H1 (cell line): ENCODE measurements at regions not wholly inside any gene's neighbourhood (a gene's known extent, or its start where the extent isn't known, plus 50 kb on each side); places are given as distances from the start of the nearest gene placed in this dataset.
"Not testable (repeated sequence)": the region's sequence is repeated elsewhere in the genome, so short reads cannot be mapped to it uniquely, and the experiment has no call there.

ENCODE experiments used
- CTCF ChIA-PET: fragments of 300-600 bp; sonication (Branson Sonifier 250); formaldehyde crosslinking; loops from one replicate; lab custom pipeline; 2021; ENCODE audit not compliant: partially characterized antibody; lab: Charles Lee
- POLR2A ChIA-PET: fragments of 300-600 bp; sonication (Branson Sonifier 250); formaldehyde crosslinking; loops from one replicate; lab custom pipeline; 2021; ENCODE audit warnings: inconsistent platforms; ENCODE audit not compliant: partially characterized antibody; lab: Charles Lee
- DNase-seq, 2 experiments: peaks; one replicate each; pipeline versions ENCODE4 v3.0.0 to v3.0.0-alpha.2; 2010 to 2022; ENCODE audit warnings: low spot score in 2 of 2, low read depth in 1 of 2, mixed read lengths in 1 of 2
- FAIRE-seq: peaks from 2 replicates; lab custom pipeline; 2011; peaks lifted over from hg19 to GRCh38; lab: Jason Lieb, UNC
- H2AFZ ChIP-seq: 2 replicates; pipeline ENCODE4 v1.8.1; 2012; ENCODE audit warnings: low read length, inconsistent platforms
- H2AK5ac ChIP-seq: 2 replicates; pipeline ENCODE4 v1.6.1; 2013; ENCODE audit warnings: low read depth, low read length
- H2BK120ac ChIP-seq: replicated peaks from 2 replicates; pipeline ENCODE3; 2013; ENCODE audit warnings: low read depth, low read length, inconsistent platforms
- H2BK12ac ChIP-seq: 2 replicates; pipeline ENCODE4 v1.6.1; 2013; ENCODE audit warnings: low read depth, low read length
- H2BK15ac ChIP-seq: 2 replicates; pipeline ENCODE4 v1.6.1; 2013; ENCODE audit warnings: low read length
- H2BK20ac ChIP-seq: 2 replicates; pipeline ENCODE4 v1.6.1; 2013; ENCODE audit warnings: low read length
- H2BK5ac ChIP-seq: 2 replicates; pipeline ENCODE4 v1.6.1; 2013; ENCODE audit warnings: low read depth, low read length
- H3K14ac ChIP-seq: 2 replicates; pipeline ENCODE4 v1.6.1; 2013; ENCODE audit warnings: inconsistent platforms; ENCODE audit not compliant: insufficient read length
- H3K18ac ChIP-seq: 2 replicates; pipeline ENCODE4 v1.6.1; 2013; ENCODE audit warnings: low read length; ENCODE audit errors: extremely low read depth
- H3K23ac ChIP-seq: 2 replicates; pipeline ENCODE4 v1.6.1; 2013; ENCODE audit warnings: inconsistent platforms; ENCODE audit not compliant: insufficient read length
- H3K23me2 ChIP-seq: 2 replicates; pipeline ENCODE4 v1.6.1; 2013; ENCODE audit warnings: low read depth, low read length
- H3K27ac ChIP-seq: 2 replicates; pipeline ENCODE4 v1.6.1; 2011; ENCODE audit warnings: low read depth, low read length, inconsistent platforms
- H3K27me3 ChIP-seq, 4 experiments: replicated peaks in 1 of 4; 1 replicate in 1 of 4; 2 replicates in 3 of 4; pipeline versions ENCODE4 v1.6.1 to v1.8.1; 2011 to 2013; ENCODE audit warnings: low read length in 3 of 4, mild to moderate bottlenecking in 3 of 4, inconsistent platforms in 2 of 4, mixed read lengths in 2 of 4, moderate library complexity in 1 of 4; ENCODE audit not compliant: control insufficient read depth in 3 of 4, insufficient read depth in 3 of 4; ENCODE audit errors: extremely low read depth in 1 of 4
- H3K36me3 ChIP-seq, 4 experiments: 2 replicates each; pipeline versions ENCODE4 v1.6.1 to v1.8.1; 2011 to 2013; ENCODE audit warnings: mild to moderate bottlenecking in 4 of 4, low read length in 3 of 4, moderate library complexity in 2 of 4, control low read depth in 1 of 4, inconsistent platforms in 1 of 4; ENCODE audit not compliant: insufficient read depth in 4 of 4, control insufficient read depth in 2 of 4
- H3K4ac ChIP-seq: replicated peaks from 2 replicates; pipeline ENCODE3; 2013; ENCODE audit warnings: low read length, low read depth, mixed read lengths, inconsistent platforms; ENCODE audit not compliant: insufficient read length
- H3K4me1 ChIP-seq, 4 experiments: replicated peaks in 1 of 4; 1 replicate in 1 of 4; 2 replicates in 3 of 4; pipeline versions ENCODE4 v1.6.1 to v1.8.1; 2011 to 2013; ENCODE audit warnings: low read length in 3 of 4, inconsistent platforms in 2 of 4, mixed read lengths in 1 of 4; ENCODE audit not compliant: insufficient read depth in 4 of 4, control insufficient read depth in 3 of 4
- H3K4me2 ChIP-seq, 2 experiments: 2 replicates each; pipeline versions ENCODE4 v1.6.1 to v1.8.1; 2011 to 2013; ENCODE audit warnings: low read depth in 2 of 2, low read length in 2 of 2, control low read depth in 1 of 2, inconsistent platforms in 1 of 2, mild to moderate bottlenecking in 1 of 2; ENCODE audit not compliant: insufficient read depth in 1 of 2
- H3K4me3 ChIP-seq, 4 experiments: fragments of 200-600, 300-600 bp in 1 of 4; sonication (generic), shearing (Covaris generic), sonication (Bioruptor Twin) in 1 of 4; 2 replicates each; pipeline versions ENCODE4 v1.5.1 to v1.8.1; 2011 to 2016; ENCODE audit warnings: low read length in 4 of 4, low read depth in 3 of 4, control low read depth in 2 of 4, inconsistent platforms in 2 of 4, mild to moderate bottlenecking in 2 of 4, mixed read lengths in 1 of 4, moderate library complexity in 1 of 4; ENCODE audit not compliant: insufficient read depth in 2 of 4; ENCODE audit errors: extremely low read depth in 1 of 4
- H3K56ac ChIP-seq: replicated peaks from 2 replicates; pipeline ENCODE3; 2013; ENCODE audit warnings: low read depth, mild to moderate bottlenecking, mixed read lengths, low read length, inconsistent platforms; ENCODE audit not compliant: insufficient read length
- H3K79me1 ChIP-seq: 2 replicates; pipeline ENCODE4 v1.6.1; 2013; ENCODE audit warnings: low read depth, low read length, control low read depth
- H3K79me2 ChIP-seq, 2 experiments: 2 replicates each; pipeline versions ENCODE4 v1.6.1 to v1.8.1; 2012 to 2013; ENCODE audit warnings: low read length in 2 of 2, mild to moderate bottlenecking in 2 of 2, inconsistent platforms in 1 of 2; ENCODE audit not compliant: insufficient read depth in 2 of 2, control insufficient read depth in 1 of 2
- H3K9ac ChIP-seq, 4 experiments: replicated peaks in 1 of 4; 1 replicate in 1 of 4; 2 replicates in 3 of 4; pipeline versions ENCODE4 v1.6.1 to v1.8.1; 2011 to 2013; ENCODE audit warnings: low read depth in 3 of 4, low read length in 3 of 4, control low read depth in 2 of 4, mild to moderate bottlenecking in 2 of 4, moderate library complexity in 2 of 4, inconsistent platforms in 1 of 4; ENCODE audit errors: extremely low read depth in 1 of 4
- H3K9me3 ChIP-seq, 2 experiments: 2 replicates each; pipeline versions ENCODE4 v1.6.1 to v1.8.1; 2012 to 2013; ENCODE audit warnings: mild to moderate bottlenecking in 2 of 2, moderate library complexity in 2 of 2, control low read depth in 1 of 2, inconsistent platforms in 1 of 2, low read depth in 1 of 2, low read length in 1 of 2, mixed read lengths in 1 of 2; ENCODE audit not compliant: insufficient read depth in 2 of 2
- H4K20me1 ChIP-seq, 2 experiments: replicated peaks in 1 of 2; 2 replicates each; pipeline versions ENCODE3 to v1.8.1; 2011 to 2013; ENCODE audit warnings: inconsistent platforms in 2 of 2, low read length in 2 of 2, mild to moderate bottlenecking in 1 of 2; ENCODE audit not compliant: insufficient read depth in 2 of 2, control insufficient read depth in 1 of 2
- H4K5ac ChIP-seq: 2 replicates; pipeline ENCODE4 v1.6.1; 2013; ENCODE audit warnings: low read length, low read depth, mixed read lengths, inconsistent platforms; ENCODE audit not compliant: insufficient read length
- H4K8ac ChIP-seq: 2 replicates; pipeline ENCODE4 v1.8.0; 2013; ENCODE audit warnings: mild to moderate bottlenecking, moderate library complexity, low read length, inconsistent platforms; ENCODE audit not compliant: insufficient read depth; ENCODE audit errors: extremely low read depth
- H4K91ac ChIP-seq: replicated peaks from 2 replicates; pipeline ENCODE3; 2013; ENCODE audit warnings: low read length, mixed read lengths, inconsistent platforms; ENCODE audit not compliant: insufficient read length
- WGBS, 2 experiments: shearing (Covaris generic) in 1 of 2; methylation state at CpG; one replicate each; pipeline versions ENCODE4 v1.1.6 to v1.1.7; 2013 to 2015; ENCODE audit warnings: low lambda C conversion rate in 2 of 2, mixed read lengths in 2 of 2, inconsistent platforms in 1 of 2, low coverage in 1 of 2, missing lambda C conversion rate in 1 of 2; ENCODE audit not compliant: insufficient replicate concordance in 2 of 2, insufficient coverage in 1 of 2, insufficient read length in 1 of 2; ENCODE audit errors: extremely low coverage in 1 of 2, missing lambda C conversion rate in 1 of 2; 5-methylcytosine and 5-hydroxymethylcytosine counted together

DNA sequence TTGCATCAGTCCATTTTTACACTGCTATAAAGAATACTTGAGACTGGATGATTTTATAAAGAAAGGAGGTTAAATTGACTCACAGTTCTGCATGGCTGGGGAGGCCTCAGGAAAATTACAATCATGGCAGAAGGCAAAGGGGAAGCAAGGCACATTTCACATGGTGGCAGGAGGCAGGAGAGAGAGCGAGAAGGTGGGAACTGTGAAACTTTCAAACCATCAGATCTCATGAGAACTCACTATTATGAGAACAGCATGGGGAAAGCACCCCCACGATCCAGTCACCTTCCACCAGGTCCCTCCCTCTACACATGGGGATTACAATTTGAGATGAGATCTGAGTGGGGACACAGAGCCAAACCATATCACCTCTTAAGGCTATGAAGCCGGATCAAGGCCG lies 441.0 kb upstream of the CBLB start:
- 0 out of 2 replicates have a peak overlapping the region, but pooled peaks have one; percentile 27 for H2BK12ac ChIP-seq
- H3K4me1 ChIP-seq, H4K20me1 ChIP-seq, H3K4me2 ChIP-seq, H3K27ac ChIP-seq, H3K9ac ChIP-seq, H3K14ac ChIP-seq, H3K27me3 ChIP-seq, H3K23me2 ChIP-seq, H2BK120ac ChIP-seq, H4K8ac ChIP-seq, H2BK15ac ChIP-seq, H3K79me1 ChIP-seq, H3K56ac ChIP-seq, H3K23ac ChIP-seq, H3K4me3 ChIP-seq, H3K18ac ChIP-seq, CTCF ChIA-PET, H3K9me3 ChIP-seq, H4K91ac ChIP-seq, POLR2A ChIA-PET, H3K4ac ChIP-seq, FAIRE-seq, H2AK5ac ChIP-seq, DNase-seq, H3K79me2 ChIP-seq, H3K36me3 ChIP-seq: not testable (repeated sequence)
- 0 out of 2 replicates have a peak overlapping the region, but pooled peaks have one; percentile 21 for H2BK20ac ChIP-seq
- peak overlapping the region; percentile 90 for H2AFZ ChIP-seq
- 76% methylated on average over 4 of the region's 4 CpGs; no CpG with 5 or more reads in 1 of the 2 experiments for WGBS, 2 experiments
- peak overlapping the region; percentile 91; the same call in 1 of the 2 replicates for H2BK5ac ChIP-seq
- peak overlapping the region; percentile 15 for H4K5ac ChIP-seq
